PC-3 (cell line): ENCODE measurements at regions not wholly inside any gene's neighbourhood (a gene's known extent, or its start where the extent isn't known, plus 50 kb on each side); places are given as distances from the start of the nearest gene placed in this dataset.

Experiments
- ATAC-seq: fragments of 200-7000 bp; cut with Tn5 transposase; 2 replicates; pipeline ENCODE4 v1.9.1; 2020; ENCODE audit warnings: mild to moderate bottlenecking, moderate library complexity
- BruUV-seq: library from RNA; stranded (reverse); fragments of 400-500 nt; replicated peaks from 2 replicates; lab custom pipeline; 2021; lab: Mats Ljungman, UMichigan
- CTCF ChIA-PET: fragments of 300-600 bp; sonication (Branson Sonifier 250); formaldehyde crosslinking; loops from one replicate; lab custom pipeline; 2022; ENCODE audit warnings: antibody characterized with exemption; lab: Charles Lee
- POLR2A ChIA-PET: fragments of 300-600 bp; sonication (Branson Sonifier 250); formaldehyde crosslinking; loops from one replicate; lab custom pipeline; 2022; ENCODE audit warnings: antibody characterized with exemption; ENCODE audit not compliant: unreplicated experiment; lab: Charles Lee
- DNase-seq: peaks from one replicate; pipeline ENCODE4 v3.0.0-alpha.2; 2015
- H2AFZ ChIP-seq: fragments of 300-600 bp; sonication (generic); 2 replicates; pipeline ENCODE4 v1.6.0; 2016; ENCODE audit warnings: antibody characterized with exemption, low read length
- H3F3A ChIP-seq: fragments of 300-600 bp; sonication (generic); one replicate; pipeline ENCODE4 v1.6.0; 2017; ENCODE audit warnings: antibody characterized with exemption, low read length, control low read depth, mild to moderate bottlenecking; ENCODE audit not compliant: unreplicated experiment
- H3K27ac ChIP-seq: fragments of 300-600 bp; sonication (generic); 2 replicates; pipeline ENCODE4 v1.5.1; 2016; ENCODE audit warnings: mild to moderate bottlenecking, low read length
- H3K27me3 ChIP-seq: fragments of 300-600 bp; sonication (generic); 2 replicates; pipeline ENCODE4 v1.6.1; 2016; ENCODE audit warnings: low read length, mixed read lengths
- H3K36me3 ChIP-seq: fragments of 300-600 bp; sonication (generic); 2 replicates; pipeline ENCODE4 v1.6.1; 2016; ENCODE audit warnings: low read depth, mixed run types, low read length, mixed read lengths
- H3K4me1 ChIP-seq: fragments of 300-600 bp; sonication (generic); 2 replicates; pipeline ENCODE4 v1.5.1; 2016; ENCODE audit warnings: low read length; ENCODE audit not compliant: insufficient read depth
- H3K4me2 ChIP-seq: fragments of 300-600 bp; sonication (generic); 2 replicates; pipeline ENCODE4 v1.6.0; 2016; ENCODE audit warnings: low read length
- H3K4me3 ChIP-seq: fragments of 300-600 bp; sonication (generic); 2 replicates; pipeline ENCODE4 v1.5.1; 2016; ENCODE audit warnings: mild to moderate bottlenecking, low read length, mixed read lengths
- H3K79me2 ChIP-seq: fragments of 300-600 bp; sonication (generic); 2 replicates; pipeline ENCODE4 v1.6.1; 2017; ENCODE audit warnings: low read length, mixed read lengths
- H3K9ac ChIP-seq: fragments of 300-600 bp; sonication (generic); 2 replicates; pipeline ENCODE4 v1.6.0; 2016; ENCODE audit warnings: mild to moderate bottlenecking, low read length
- H3K9me2 ChIP-seq: fragments of 300-600 bp; sonication (generic); replicated peaks from 2 replicates; pipeline ENCODE4 v1.6.1; 2016; ENCODE audit warnings: mixed run types, low read length, mixed read lengths
- H3K9me3 ChIP-seq: fragments of 300-600 bp; sonication (generic); 2 replicates; pipeline ENCODE4 v1.6.1; 2016; ENCODE audit warnings: low read length, mixed read lengths
- H4K20me1 ChIP-seq: fragments of 300-600 bp; sonication (generic); 2 replicates; pipeline ENCODE4 v1.6.1; 2016; ENCODE audit warnings: low read length, mixed read lengths
- EZH2 ChIP-seq: fragments of 300-600 bp; sonication (generic); IDR thresholded peaks from one replicate; pipeline ENCODE4 v1.6.1; 2017; ENCODE audit warnings: antibody characterized with exemption, mild to moderate bottlenecking, low read length; ENCODE audit not compliant: unreplicated experiment
- EZH2phosphoT487 ChIP-seq: fragments of 300-600 bp; sonication (generic); IDR thresholded peaks from 2 replicates; pipeline ENCODE4 v1.6.1; 2018; ENCODE audit warnings: mild to moderate bottlenecking, antibody characterized with exemption, low read length, borderline replicate concordance
- intact Hi-C: fragments of 100-400 bp; cut with micrococcal nuclease; formaldehyde crosslinking; loops from 2 replicates; pipeline ENCODE4 v1.9.0; 2023
- TF ChIP-seq, protein P1 (sequence below): fragments of 300-600 bp; sonication (generic); conservative IDR thresholded peaks from 2 replicates; pipeline ENCODE4 v1.5.1; 2017; ENCODE audit warnings: antibody characterized with exemption, low read depth, mild to moderate bottlenecking, low read length

DNA sequence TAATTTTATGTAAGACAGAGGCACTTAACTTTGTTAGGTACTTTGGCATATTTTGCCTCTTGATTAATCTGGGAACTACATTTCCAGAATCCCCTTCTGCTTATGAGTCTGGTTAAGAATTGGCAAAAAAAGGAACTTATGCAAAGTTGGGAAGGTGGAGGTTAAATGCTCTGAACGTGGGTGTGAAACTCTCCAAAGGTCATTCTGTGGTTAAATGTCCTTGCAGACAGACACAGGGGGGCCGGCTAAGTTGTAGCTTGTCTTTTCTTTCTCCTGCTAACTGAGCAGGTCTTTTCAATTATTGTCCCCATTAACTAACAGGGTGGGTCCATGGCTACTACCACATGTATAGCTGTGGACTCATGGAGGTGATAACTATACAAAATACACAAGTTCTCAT, 248.6 kb upstream of the NOVA1 start:
- H3K9me3 ChIP-seq, result no peaks in the 10 kb centered on the region
- H3K9ac ChIP-seq, result no peak overlapping the region
- H3K4me2 ChIP-seq, result no peak overlapping the region
- POLR2A ChIA-PET, result no interaction called here
- H3K9me2 ChIP-seq, result no peaks in the 10 kb centered on the region
- no peaks in the 10 kb centered on the region for H3K79me2 ChIP-seq
- no peak overlapping the region for H3K4me3 ChIP-seq
- CTCF ChIA-PET, result no interaction called here
- no peaks in the 10 kb centered on the region for H3K36me3 ChIP-seq
- no peak overlapping the region for H3K27ac ChIP-seq
- no peak overlapping the region for H2AFZ ChIP-seq
- H3K27me3 ChIP-seq, result no peaks in the 10 kb centered on the region
- no TSS peak for BruUV-seq
- H4K20me1 ChIP-seq, result no peaks in the 10 kb centered on the region
- no peak for DNase-seq
- TF ChIP-seq EZH2 (no peak), EZH2phosphoT487 (no peak)
- TF ChIP-seq, protein P1, sequence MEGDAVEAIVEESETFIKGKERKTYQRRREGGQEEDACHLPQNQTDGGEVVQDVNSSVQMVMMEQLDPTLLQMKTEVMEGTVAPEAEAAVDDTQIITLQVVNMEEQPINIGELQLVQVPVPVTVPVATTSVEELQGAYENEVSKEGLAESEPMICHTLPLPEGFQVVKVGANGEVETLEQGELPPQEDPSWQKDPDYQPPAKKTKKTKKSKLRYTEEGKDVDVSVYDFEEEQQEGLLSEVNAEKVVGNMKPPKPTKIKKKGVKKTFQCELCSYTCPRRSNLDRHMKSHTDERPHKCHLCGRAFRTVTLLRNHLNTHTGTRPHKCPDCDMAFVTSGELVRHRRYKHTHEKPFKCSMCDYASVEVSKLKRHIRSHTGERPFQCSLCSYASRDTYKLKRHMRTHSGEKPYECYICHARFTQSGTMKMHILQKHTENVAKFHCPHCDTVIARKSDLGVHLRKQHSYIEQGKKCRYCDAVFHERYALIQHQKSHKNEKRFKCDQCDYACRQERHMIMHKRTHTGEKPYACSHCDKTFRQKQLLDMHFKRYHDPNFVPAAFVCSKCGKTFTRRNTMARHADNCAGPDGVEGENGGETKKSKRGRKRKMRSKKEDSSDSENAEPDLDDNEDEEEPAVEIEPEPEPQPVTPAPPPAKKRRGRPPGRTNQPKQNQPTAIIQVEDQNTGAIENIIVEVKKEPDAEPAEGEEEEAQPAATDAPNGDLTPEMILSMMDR, result no peak
- peaks cover 18% of the 10 kb centered on the region for H3K4me1 ChIP-seq
- no peaks in the 10 kb centered on the region for H3F3A ChIP-seq
- ATAC-seq, result no peak
- intact Hi-C loops, result no loop called here

DNA sequence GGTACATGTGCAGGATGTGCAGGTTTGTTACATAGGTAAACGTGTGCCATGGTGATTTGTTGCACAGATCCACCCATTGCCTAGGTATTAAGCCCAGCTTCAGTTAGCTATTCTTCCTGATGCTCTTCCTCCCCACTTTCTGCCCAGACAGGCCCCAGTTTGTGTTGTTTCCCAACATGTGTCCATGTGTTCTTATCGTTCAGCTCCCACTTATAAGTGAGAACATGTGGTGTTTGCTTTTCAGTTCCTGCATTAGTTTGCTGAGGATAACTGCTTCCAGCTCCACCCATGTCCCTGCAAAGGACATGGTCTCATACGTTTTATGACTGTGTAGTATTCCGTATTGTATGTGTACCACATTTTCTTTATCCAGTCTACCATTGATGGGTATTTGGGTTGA, 251.7 kb upstream of the NOVA1 start:
- POLR2A ChIA-PET, result no interaction called here

DNA sequence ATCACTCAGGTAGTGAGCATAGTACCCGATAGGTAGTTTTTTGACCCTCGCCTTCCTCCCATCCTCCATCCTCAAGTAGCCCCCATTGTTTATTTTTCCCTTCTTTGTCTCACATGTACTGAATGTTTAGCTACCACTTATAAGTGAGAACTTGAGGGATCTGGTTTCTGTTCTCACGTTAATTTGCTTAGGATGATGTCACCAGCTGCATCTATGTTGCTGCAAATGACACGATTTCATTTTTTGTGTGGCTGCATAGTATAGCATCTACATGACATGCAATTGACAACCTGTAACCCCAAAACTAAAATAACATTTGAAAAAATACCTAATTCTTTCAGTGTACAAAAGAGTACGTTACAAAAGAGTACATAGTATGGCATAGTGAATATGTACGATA, 254.0 kb upstream of the NOVA1 start:
- no peak overlapping the region for H3K4me3 ChIP-seq
- H3K79me2 ChIP-seq, result no peaks in the 10 kb centered on the region
- TF ChIP-seq EZH2, result no peak
- TF ChIP-seq, protein P1, result no peak
- no peak for TF ChIP-seq EZH2phosphoT487
- H2AFZ ChIP-seq, result no peak overlapping the region
- H4K20me1 ChIP-seq, result no peaks in the 10 kb centered on the region
- H3F3A ChIP-seq, result no peaks in the 10 kb centered on the region
- H3K9ac ChIP-seq, result no peak overlapping the region
- BruUV-seq, result no TSS peak
- no peak for DNase-seq
- H3K27me3 ChIP-seq, result no peaks in the 10 kb centered on the region
- intact Hi-C loops, result no loop called here
- ChIA-PET POLR2A (no interaction called here), CTCF (no interaction called here)
- no peak for ATAC-seq
- no peaks in the 10 kb centered on the region for H3K9me3 ChIP-seq
- H3K4me1 ChIP-seq, result peaks cover 11% of the 10 kb centered on the region
- no peak overlapping the region for H3K27ac ChIP-seq
- H3K9me2 ChIP-seq, result no peaks in the 10 kb centered on the region
- H3K4me2 ChIP-seq, result no peak overlapping the region
- no peaks in the 10 kb centered on the region for H3K36me3 ChIP-seq

More for the DNA sequence above, 251.7 kb upstream of the NOVA1 start:
- Histone ChIP-seq H3K27me3 (no peaks in the 10 kb centered on the region), H4K20me1 (no peaks in the 10 kb centered on the region), H3K9me2 (no peaks in the 10 kb centered on the region), H3K4me2 (no peak overlapping the region), H3K27ac (no peak overlapping the region), H3K4me3 (no peak overlapping the region), H2AFZ (no peak overlapping the region), H3K79me2 (no peaks in the 10 kb centered on the region), H3K9me3 (no peaks in the 10 kb centered on the region), H3F3A (no peaks in the 10 kb centered on the region), H3K36me3 (no peaks in the 10 kb centered on the region), H3K9ac (no peak overlapping the region), H3K4me1 (peaks cover 4% of the 10 kb centered on the region; the same call in 1 of the 2 replicates)
- intact Hi-C loops, result no loop called here
- TF ChIP-seq EZH2, result no peak
- TF ChIP-seq, protein P1, result no peak
- TF ChIP-seq EZH2phosphoT487, result no peak
- DNase-seq, result no peak
- ATAC-seq, result no peak
- CTCF ChIA-PET, result no interaction called here
- BruUV-seq, result no TSS peak
